GM15510 (cell line): ENCODE measurements at regions not wholly inside any gene's neighbourhood (a gene's known extent, or its start where the extent isn't known, plus 50 kb on each side); places are given as distances from the start of the nearest gene placed in this dataset.

ENCODE experiments used
- POLR2A ChIP-seq: IDR thresholded peaks from 3 replicates; pipeline ENCODE4 v1.6.1; 2011; ENCODE audit warnings: borderline replicate concordance; ENCODE audit not compliant: insufficient read length; ENCODE audit errors: extremely low read depth

DNA sequence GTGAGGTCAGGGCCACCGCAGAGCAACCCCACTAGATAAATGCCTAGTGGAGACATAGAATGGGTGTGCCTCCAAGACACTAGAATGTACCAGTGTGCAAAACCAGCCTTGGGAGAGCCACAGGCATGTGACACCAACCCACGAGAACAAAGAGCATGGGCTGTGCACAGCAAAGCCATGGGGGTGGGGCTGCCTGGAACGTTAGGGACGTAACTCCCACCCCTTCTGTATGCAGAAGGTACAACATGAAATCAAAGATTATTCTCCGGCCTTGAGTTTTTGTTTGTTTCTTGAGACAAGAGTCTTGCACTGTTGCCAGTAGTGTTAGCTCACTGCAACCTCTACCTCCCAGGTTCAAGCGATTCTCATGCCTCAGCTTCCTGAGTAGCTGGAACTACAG lies 99.5 kb downstream of the MID1IP1 start:
- no peak for TF ChIP-seq POLR2A

- no peak for TF ChIP-seq POLR2A
These were observed 101.8 kb downstream of the MID1IP1 start for GRCh38 chrX:38902972-38903492.

- TF ChIP-seq POLR2A: no peak
These were observed 115.5 kb downstream of the MID1IP1 start for GRCh38 chrX:38916801-38917200.

DNA sequence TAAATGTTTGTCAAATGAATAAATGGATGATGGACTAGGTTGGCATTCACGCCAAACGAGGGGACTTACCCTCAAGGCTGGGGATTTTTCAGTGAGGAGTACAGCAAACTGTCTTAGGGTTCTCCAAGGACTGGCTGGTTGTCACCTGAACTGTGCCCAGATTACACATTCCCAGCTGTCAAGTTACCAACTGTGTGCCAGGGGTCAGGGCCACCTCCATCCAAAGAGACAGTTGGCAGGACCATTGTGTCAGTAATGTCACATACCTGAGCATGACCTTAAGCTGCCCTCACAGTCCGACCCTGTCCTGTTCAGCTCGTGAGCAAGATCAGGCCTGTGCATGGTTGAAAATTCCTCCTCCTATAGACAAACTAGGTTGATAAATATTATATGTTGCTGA lies 116.7 kb downstream of the MID1IP1 start:
- no peak for TF ChIP-seq POLR2A

DNA sequence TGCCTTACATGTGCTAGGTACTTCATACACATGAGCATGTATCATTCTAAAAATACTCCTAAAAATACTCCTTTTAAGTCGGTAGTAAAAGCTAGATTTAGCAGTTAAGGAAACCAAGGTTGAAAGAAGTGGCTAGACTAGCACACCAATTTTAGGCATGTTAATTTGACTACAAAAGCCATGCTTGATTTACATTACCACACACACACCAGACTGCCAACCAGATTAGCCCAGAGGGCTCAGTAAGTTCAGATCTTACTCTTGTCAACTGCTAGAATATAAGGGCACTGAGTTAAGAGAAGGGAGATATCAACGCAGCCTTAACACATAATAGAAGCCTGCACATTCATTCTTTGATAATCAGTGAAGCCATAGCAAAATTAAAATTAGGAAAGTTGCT lies 117.9 kb downstream of the MID1IP1 start:
- TF ChIP-seq POLR2A: no peak

GRCh38 chrX:38919853-38920528 lies 118.7 kb downstream of the MID1IP1 start:
- no peak for TF ChIP-seq POLR2A

DNA sequence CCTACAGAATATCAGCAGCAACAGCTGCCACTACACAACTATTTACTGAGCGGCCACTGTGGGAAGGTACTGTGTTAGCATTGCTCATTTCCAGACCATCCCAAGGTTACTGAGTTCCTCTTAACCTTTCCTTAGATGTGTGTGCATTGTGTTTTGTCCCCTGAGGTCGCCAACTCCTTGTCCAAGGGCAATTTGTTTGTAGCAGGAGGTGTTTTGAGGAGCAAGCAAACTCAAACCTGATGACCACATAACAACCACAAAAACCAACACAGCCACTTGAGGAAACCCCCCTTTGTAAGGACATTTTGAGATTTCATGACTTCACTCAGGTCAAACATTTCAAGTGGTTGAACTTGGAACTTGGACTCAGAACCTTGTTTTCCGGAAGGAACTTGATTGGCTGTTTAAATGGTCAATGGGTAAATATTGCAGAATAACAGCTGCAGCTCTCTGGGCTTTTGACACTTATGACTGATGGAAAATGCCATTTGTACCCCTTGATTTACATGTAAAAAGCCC lies 122.3 kb downstream of the MID1IP1 start:
- no peak for TF ChIP-seq POLR2A

- no peak for TF ChIP-seq POLR2A
These were observed 126.3 kb downstream of the MID1IP1 start for GRCh38 chrX:38927592-38927991.

DNA sequence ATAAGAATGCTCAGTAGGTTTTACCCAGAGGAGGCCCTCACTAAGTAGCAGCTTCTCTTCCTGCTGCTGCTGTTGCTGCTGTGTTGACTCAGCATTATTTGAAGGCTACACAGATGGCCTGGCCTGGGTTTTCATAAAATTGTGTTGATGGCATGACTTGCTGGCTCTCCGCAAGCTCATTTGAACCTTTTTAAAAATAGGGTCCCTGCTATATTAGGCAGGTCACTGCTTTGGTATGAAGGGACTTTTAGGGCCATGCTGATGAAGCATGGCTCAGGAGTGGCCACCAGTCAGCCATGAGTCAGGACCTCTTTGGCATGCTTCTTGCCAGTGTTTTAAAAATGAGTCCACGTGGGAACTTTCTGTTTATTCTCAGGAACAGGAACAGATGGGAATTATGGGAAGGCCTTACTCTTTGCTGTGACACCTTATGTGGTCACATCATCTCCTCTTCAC lies 128.7 kb downstream of the MID1IP1 start:
- TF ChIP-seq POLR2A: no peak

DNA sequence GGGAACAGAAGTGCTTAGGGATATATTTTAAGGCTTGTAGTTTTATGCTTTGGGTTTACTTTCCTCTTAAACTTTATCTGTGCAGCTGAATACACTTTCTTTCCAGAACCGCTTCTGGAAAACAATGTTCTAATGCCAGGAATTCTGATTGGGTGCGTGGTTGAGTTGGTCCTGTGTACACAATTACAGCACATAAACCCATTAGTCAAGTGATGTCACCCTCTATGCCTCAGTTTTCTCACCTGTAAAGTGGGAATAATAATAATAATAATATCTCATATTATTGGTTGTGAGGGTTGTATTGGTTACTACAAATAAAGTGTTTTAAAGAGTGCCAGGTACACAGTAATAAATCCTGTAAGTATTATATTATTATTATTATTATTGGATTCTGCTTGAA lies 129.2 kb downstream of the MID1IP1 start:
- no peak for TF ChIP-seq POLR2A

DNA sequence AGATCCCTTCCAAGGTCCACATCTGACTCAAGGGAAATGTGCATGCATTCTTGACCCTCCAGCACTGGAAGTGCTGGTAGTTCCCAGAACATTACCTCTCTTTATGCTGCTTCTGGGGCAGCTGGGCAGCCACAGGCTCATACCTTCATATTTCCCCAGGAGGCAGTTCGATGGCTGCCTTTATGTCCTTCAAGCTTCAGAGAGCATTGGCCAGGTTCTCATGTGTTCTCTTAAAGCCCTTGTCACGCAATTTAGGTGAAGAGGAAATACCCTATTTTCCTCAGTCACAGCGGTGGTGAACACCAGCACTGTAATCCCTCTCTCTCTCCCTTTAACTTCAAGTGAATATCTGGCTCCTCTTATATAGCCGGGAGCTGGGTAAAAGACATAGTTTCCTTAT lies 134.3 kb downstream of the MID1IP1 start:
- TF ChIP-seq POLR2A: no peak

- TF ChIP-seq POLR2A: no peak
These were observed 136.1 kb downstream of the MID1IP1 start for GRCh38 chrX:38937400-38937799.

- TF ChIP-seq POLR2A: no peak
These were observed 136.7 kb downstream of the MID1IP1 start for GRCh38 chrX:38937926-38938325.

- TF ChIP-seq POLR2A: no peak
These were observed 137.8 kb downstream of the MID1IP1 start for GRCh38 chrX:38939067-38939466.

GRCh38 chrX:38940547-38940946 lies 139.3 kb downstream of the MID1IP1 start:
- TF ChIP-seq POLR2A: no peak

- no peak for TF ChIP-seq POLR2A
These were observed 140.4 kb downstream of the MID1IP1 start for GRCh38 chrX:38941675-38942074.
